Ishikawa (cell line): ENCODE measurements at regions not wholly inside any gene's neighbourhood (a gene's known extent, or its start where the extent isn't known, plus 50 kb on each side); places are given as distances from the start of the nearest gene placed in this dataset.

Experiments
- CEBPB ChIP-seq: IDR thresholded peaks from 2 replicates; pipeline ENCODE4 v1.6.1; 2012
- EP300 ChIP-seq: IDR thresholded peaks from 2 replicates; pipeline ENCODE4 v1.6.1; 2012; ENCODE audit warnings: borderline replicate concordance
- MAX ChIP-seq: IDR thresholded peaks from 2 replicates; pipeline ENCODE4 v1.6.1; 2012
- REST ChIP-seq: IDR thresholded peaks from 2 replicates; pipeline ENCODE4 v1.6.1; 2012; ENCODE audit warnings: low read depth, mild to moderate bottlenecking
- TAF1 ChIP-seq: IDR thresholded peaks from 2 replicates; pipeline ENCODE4 v1.6.1; 2012; ENCODE audit warnings: low read depth, mild to moderate bottlenecking
- USF1 ChIP-seq: IDR thresholded peaks from 2 replicates; pipeline ENCODE4 v1.6.1; 2012
- YY1 ChIP-seq: IDR thresholded peaks from 2 replicates; pipeline ENCODE4 v1.6.1; 2012; ENCODE audit warnings: low read depth
- ZBTB7A ChIP-seq: IDR thresholded peaks from 2 replicates; pipeline ENCODE4 v1.6.1; 2012; ENCODE audit warnings: low read depth

GRCh38 chr9:78620764-78621163 is 323.8 kb downstream of the PSAT1 start:
- TF ChIP-seq REST (no peak), MAX (no peak), EP300 (no peak), CEBPB (no peak), YY1 (no peak), USF1 (no peak), ZBTB7A (no peak), TAF1 (no peak)
